ENCODE measurements at regions not wholly inside any gene's neighbourhood (a gene's known extent, or its start where the extent isn't known, plus 50 kb on each side); places are given as distances from the start of the nearest gene placed in this dataset.

GRCh38 chr14:101103321-101103901 lies 199.9 kb upstream of the RTL1 start:
- no peak for DNase-seq (ENCODE audit: low read depth in 2 of 2)

GRCh38 chr14:101104485-101104884 lies 201.0 kb upstream of the RTL1 start:
- DNase-seq (ENCODE audit: low read depth in 2 of 2), result no peak

GRCh38 chr14:101105045-101105444 lies 201.5 kb upstream of the RTL1 start:
- no peak for DNase-seq (ENCODE audit: low read depth in 2 of 2)

- DNase-seq (ENCODE audit: low read depth in 2 of 2), result no peak
Measured at GRCh38 chr14:101108579-101109346, 205.2 kb upstream of the RTL1 start.

GRCh38 chr14:101109347-101109638 lies 205.8 kb upstream of the RTL1 start:
- DNase-seq (ENCODE audit: low read depth in 2 of 2), result no peak

- DNase-seq (ENCODE audit: low read depth in 2 of 2), result no peak
Measured at GRCh38 chr14:101109981-101110728, 206.6 kb upstream of the RTL1 start.

- DNase-seq (ENCODE audit: low read depth in 2 of 2), result no peak
Measured at GRCh38 chr14:101110729-101111619, 207.5 kb upstream of the RTL1 start.

- DNase-seq (ENCODE audit: low read depth in 2 of 2), result no peak
Measured at GRCh38 chr14:101111620-101112290, 208.2 kb upstream of the RTL1 start.

GRCh38 chr14:101112351-101113107 lies 209.0 kb upstream of the RTL1 start:
- no peak for DNase-seq (ENCODE audit: low read depth in 2 of 2)

GRCh38 chr14:101113108-101113612 lies 209.6 kb upstream of the RTL1 start:
- DNase-seq (ENCODE audit: low read depth in 2 of 2), result no peak

GRCh38 chr14:101113835-101114725 lies 210.6 kb upstream of the RTL1 start:
- no peak for DNase-seq (ENCODE audit: low read depth in 2 of 2)

- DNase-seq (ENCODE audit: low read depth in 2 of 2), result no peak
Measured at GRCh38 chr14:101114726-101115515, 211.4 kb upstream of the RTL1 start.

GRCh38 chr14:101115652-101116051 lies 212.1 kb upstream of the RTL1 start:
- no peak for DNase-seq (ENCODE audit: low read depth in 2 of 2)

GRCh38 chr14:101116065-101116464 lies 212.5 kb upstream of the RTL1 start:
- DNase-seq (ENCODE audit: low read depth in 2 of 2), result no peak

- no peak for DNase-seq (ENCODE audit: low read depth in 2 of 2)
Measured at GRCh38 chr14:101116486-101117130, 213.1 kb upstream of the RTL1 start.

- DNase-seq (ENCODE audit: low read depth in 2 of 2), result no peak
Measured at GRCh38 chr14:101117543-101117942, 214.0 kb upstream of the RTL1 start.

GRCh38 chr14:101118233-101118632 lies 214.7 kb upstream of the RTL1 start:
- no peak for DNase-seq (ENCODE audit: low read depth in 2 of 2)

Data from stimulated activated CD8-positive, alpha-beta memory T cell treated with anti-CD3 and anti-CD28 coated beads, Interleukin-7, amount 100 ng/mL, for 1 hour (primary cell).